Activated naive CD4-positive, alpha-beta T cell treated with anti-CD3 and anti-CD28 coated beads for 36 hours (primary cell): ENCODE measurements at regions not wholly inside any gene's neighbourhood (a gene's known extent, or its start where the extent isn't known, plus 50 kb on each side); places are given as distances from the start of the nearest gene placed in this dataset.
"Not testable (repeated sequence)": the region's sequence is repeated elsewhere in the genome, so short reads cannot be mapped to it uniquely, and the experiment has no call there.

Experiments used
- CTCF ChIA-PET: fragments of 350-600 bp; sonication (Branson Sonifier 250); formaldehyde crosslinking; loops from one replicate; lab custom pipeline; 2021; ENCODE audit warnings: antibody characterized with exemption; lab: Charles Lee
- DNase-seq: peaks from one replicate; pipeline ENCODE4 v3.0.0-alpha.2; 2020
- H3K27ac Mint-ChIP-seq: one replicate; pipeline ENCODE4 v1.8.0; 2021; ENCODE audit warnings: mild to moderate bottlenecking, mixed read lengths
- H3K27me3 Mint-ChIP-seq: one replicate; pipeline ENCODE4 v1.8.0; 2021; ENCODE audit warnings: low read depth, mixed read lengths
- H3K36me3 Mint-ChIP-seq: one replicate; pipeline ENCODE4 v1.8.0; 2021; ENCODE audit warnings: low read depth, mixed read lengths
- H3K4me1 Mint-ChIP-seq: one replicate; pipeline ENCODE4 v1.8.0; 2021; ENCODE audit warnings: low read depth, mixed read lengths
- H3K4me3 Mint-ChIP-seq: one replicate; pipeline ENCODE4 v1.8.0; 2021; ENCODE audit warnings: mild to moderate bottlenecking, moderate library complexity, mixed read lengths
- H3K9me3 Mint-ChIP-seq: one replicate; pipeline ENCODE4 v1.8.0; 2021; ENCODE audit warnings: mixed read lengths
- intact Hi-C: fragments of 100-400 bp; cut with micrococcal nuclease; formaldehyde crosslinking; loops from one replicate; pipeline ENCODE4 v1.15.1; 2023

- H3K4me3 Mint-ChIP-seq, result no peak overlapping the region
- no peak overlapping the region for H3K27ac Mint-ChIP-seq
- no peaks in the 10 kb centered on the region for H3K4me1 Mint-ChIP-seq
Observed at GRCh38 chr3:176351408-176351807, 845.9 kb downstream of the TBL1XR1 start.

DNA sequence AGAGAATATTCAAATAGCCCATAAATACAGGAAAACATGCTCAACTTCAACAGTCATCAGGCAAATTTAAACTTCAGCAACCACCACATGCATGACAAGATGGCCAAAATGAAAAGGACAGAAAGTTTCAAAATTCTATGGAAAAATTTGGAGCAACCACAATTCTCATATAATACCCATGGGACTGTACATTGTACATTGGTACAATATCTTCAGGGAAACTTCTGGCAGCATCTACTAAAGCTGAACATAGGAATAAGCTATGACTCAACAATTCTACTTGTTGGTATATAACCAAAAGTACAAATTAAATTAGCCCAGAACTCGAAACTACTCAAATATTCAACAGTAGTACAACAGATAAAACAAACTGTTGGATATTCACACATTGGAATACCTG, 847.6 kb downstream of the TBL1XR1 start:
- Mint-ChIP-seq H3K9me3 (peaks cover 11% of the 10 kb centered on the region), H3K27me3 (no peaks in the 10 kb centered on the region), H3K4me1 (no peaks in the 10 kb centered on the region), H3K36me3 (no peaks in the 10 kb centered on the region), H3K4me3 (no peak overlapping the region), H3K27ac (no peak overlapping the region)
- intact Hi-C loops, result no loop called here
- CTCF ChIA-PET, result no interaction called here
- DNase-seq, result no peak

More at GRCh38 chr3:176351408-176351807, 845.9 kb downstream of the TBL1XR1 start:
- CTCF ChIA-PET, result no interaction called here
- no peak for DNase-seq
- intact Hi-C loops, result no loop called here
- no peaks in the 10 kb centered on the region for H3K36me3 Mint-ChIP-seq
- H3K27me3 Mint-ChIP-seq, result no peaks in the 10 kb centered on the region
- peaks cover 8% of the 10 kb centered on the region for H3K9me3 Mint-ChIP-seq

DNA sequence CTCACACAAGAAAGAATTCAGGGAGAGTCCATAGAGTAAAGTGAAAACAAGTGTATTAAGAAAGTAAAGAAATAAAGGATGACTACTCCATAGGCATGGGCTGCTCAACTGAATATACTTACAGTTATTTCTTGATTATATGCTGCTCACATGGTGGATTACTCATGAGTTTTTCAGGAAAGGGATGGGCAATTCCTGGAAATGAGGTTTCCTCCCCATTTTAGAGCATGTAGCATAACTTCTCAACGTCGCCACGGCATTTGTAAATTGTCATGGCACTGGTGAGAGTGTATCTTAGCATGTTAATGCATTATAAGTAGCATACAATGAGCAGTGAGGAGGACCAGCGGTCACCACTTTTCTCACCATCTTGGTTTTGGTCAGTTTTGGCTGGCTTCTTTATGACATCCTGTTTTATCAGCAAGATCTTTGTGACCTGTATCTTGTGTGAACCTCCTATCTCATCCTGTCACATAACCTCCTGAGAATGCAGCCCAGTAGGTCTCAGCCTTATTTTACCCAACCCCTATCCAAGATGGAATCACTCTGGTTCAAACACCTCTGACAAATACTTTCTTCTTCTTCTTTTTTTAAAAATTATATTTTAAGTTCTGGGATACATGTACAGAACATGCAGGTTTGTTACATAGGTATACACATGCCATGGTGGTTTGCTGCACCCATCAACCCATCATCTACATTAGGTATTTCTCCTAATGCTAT, 849.7 kb downstream of the TBL1XR1 start:
- Mint-ChIP-seq H3K4me1 (no peaks in the 10 kb centered on the region), H3K27ac (no peak overlapping the region), H3K4me3 (no peak overlapping the region), H3K27me3 (no peaks in the 10 kb centered on the region), H3K36me3 (no peaks in the 10 kb centered on the region), H3K9me3 (peaks cover 10% of the 10 kb centered on the region)
- CTCF ChIA-PET, result no interaction called here
- DNase-seq, result no peak
- intact Hi-C loops, result no loop called here

- Mint-ChIP-seq H3K9me3 (peaks cover 3% of the 10 kb centered on the region), H3K4me1 (no peaks in the 10 kb centered on the region), H3K27me3 (no peaks in the 10 kb centered on the region), H3K36me3 (no peaks in the 10 kb centered on the region), H3K4me3 (no peak overlapping the region), H3K27ac (no peak overlapping the region)
- CTCF ChIA-PET, result no interaction called here
- intact Hi-C loops, result no loop called here
- no peak for DNase-seq
Observed at GRCh38 chr3:176341963-176342362, 855.3 kb downstream of the TBL1XR1 start.

DNA sequence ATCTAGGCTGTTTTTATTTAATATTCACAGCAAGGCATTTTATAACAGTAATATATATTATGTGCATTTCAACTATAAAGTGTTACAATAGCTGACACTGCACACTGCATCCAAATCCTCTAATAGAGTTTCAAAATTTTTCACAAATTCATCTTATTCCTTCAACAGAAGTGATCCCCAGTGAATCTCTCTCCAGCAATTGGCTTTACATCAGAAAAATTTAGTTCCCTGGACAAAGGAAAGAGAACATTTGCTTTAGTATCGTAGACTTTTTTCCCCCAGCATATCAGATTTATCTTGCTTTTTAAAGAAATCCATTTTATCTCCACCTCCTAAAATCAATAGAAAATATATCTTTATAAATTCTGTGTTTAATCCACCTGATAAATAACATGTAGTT, 868.6 kb downstream of the TBL1XR1 start:
- H3K27me3 Mint-ChIP-seq, result no peaks in the 10 kb centered on the region
- no peak for DNase-seq
- intact Hi-C loops, result no loop called here
- H3K36me3 Mint-ChIP-seq, result no peaks in the 10 kb centered on the region
- H3K27ac Mint-ChIP-seq, result no peak overlapping the region
- H3K4me3 Mint-ChIP-seq, result no peak overlapping the region
- CTCF ChIA-PET, result no interaction called here
- H3K9me3 Mint-ChIP-seq, result peaks cover 7% of the 10 kb centered on the region
- H3K4me1 Mint-ChIP-seq, result no peaks in the 10 kb centered on the region

GRCh38 chr3:176328198-176328597, 869.1 kb downstream of the TBL1XR1 start:
- CTCF ChIA-PET, result no interaction called here
- H3K4me3 Mint-ChIP-seq, result no peak overlapping the region

DNA sequence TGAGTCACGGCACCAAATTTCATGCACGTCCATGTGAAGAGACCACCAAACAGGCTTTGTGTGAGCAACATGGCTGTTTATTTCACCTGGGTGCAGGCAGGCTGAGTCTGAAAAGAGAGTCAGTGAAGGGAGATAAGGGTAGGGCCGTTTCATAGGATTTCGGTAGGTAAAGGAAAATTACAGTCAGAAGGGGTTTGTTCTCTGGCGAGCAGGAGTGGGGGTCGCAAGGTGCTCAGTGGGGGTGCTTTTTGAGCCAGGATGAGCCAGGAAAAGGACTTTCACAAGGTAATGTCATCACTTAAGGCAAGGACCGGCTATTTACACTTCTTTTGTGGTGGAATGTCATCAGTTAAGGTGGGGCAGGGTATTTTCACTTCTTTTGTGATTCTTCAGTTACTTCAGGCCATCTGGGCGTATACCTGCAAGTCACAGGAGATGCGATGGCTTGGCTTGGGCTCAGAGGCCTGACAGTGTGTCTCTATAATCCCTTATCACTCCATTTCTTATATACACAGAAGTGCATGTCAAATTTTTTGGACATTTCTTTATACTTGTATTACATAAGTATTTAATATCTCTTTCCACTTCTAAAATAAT, 870.3 kb downstream of the TBL1XR1 start:
- H3K36me3 Mint-ChIP-seq, H3K4me1 Mint-ChIP-seq, H3K27ac Mint-ChIP-seq, CTCF ChIA-PET, DNase-seq, intact Hi-C loops, H3K27me3 Mint-ChIP-seq, H3K4me3 Mint-ChIP-seq: not testable (repeated sequence)
- peaks cover 12% of the 10 kb centered on the region for H3K9me3 Mint-ChIP-seq

More at GRCh38 chr3:176328198-176328597, 869.1 kb downstream of the TBL1XR1 start:
- Mint-ChIP-seq H3K27ac (no peak overlapping the region), H3K27me3 (no peaks in the 10 kb centered on the region), H3K4me1 (no peaks in the 10 kb centered on the region), H3K36me3 (no peaks in the 10 kb centered on the region), H3K9me3 (peaks cover 9% of the 10 kb centered on the region)
- DNase-seq, result no peak
- intact Hi-C loops, result no loop called here

- H3K36me3 Mint-ChIP-seq, CTCF ChIA-PET, H3K4me1 Mint-ChIP-seq, H3K4me3 Mint-ChIP-seq, H3K27me3 Mint-ChIP-seq, H3K27ac Mint-ChIP-seq, DNase-seq, intact Hi-C loops: not testable (repeated sequence)
- H3K9me3 Mint-ChIP-seq, result peaks cover 14% of the 10 kb centered on the region
Observed at GRCh38 chr3:176321532-176321931, 875.8 kb downstream of the TBL1XR1 start.

- CTCF ChIA-PET, result no interaction called here
- Mint-ChIP-seq H3K27ac (no peak overlapping the region), H3K36me3 (no peaks in the 10 kb centered on the region)
Observed at GRCh38 chr3:176321099-176321498, 876.2 kb downstream of the TBL1XR1 start.

GRCh38 chr3:176313426-176313825, 883.9 kb downstream of the TBL1XR1 start:
- H3K4me1 Mint-ChIP-seq, result no peaks in the 10 kb centered on the region
- no peaks in the 10 kb centered on the region for H3K27me3 Mint-ChIP-seq
- no peak overlapping the region for H3K27ac Mint-ChIP-seq
- intact Hi-C loops, result no loop called here
- no peak overlapping the region for H3K4me3 Mint-ChIP-seq
- H3K36me3 Mint-ChIP-seq, result no peaks in the 10 kb centered on the region
- CTCF ChIA-PET, result no interaction called here
- DNase-seq, result no peak
- no peaks in the 10 kb centered on the region for H3K9me3 Mint-ChIP-seq

More at GRCh38 chr3:176321099-176321498, 876.2 kb downstream of the TBL1XR1 start:
- no peaks in the 10 kb centered on the region for H3K4me1 Mint-ChIP-seq
- intact Hi-C loops, result no loop called here
- H3K27me3 Mint-ChIP-seq, result no peaks in the 10 kb centered on the region
- H3K4me3 Mint-ChIP-seq, result no peak overlapping the region
- peaks cover 13% of the 10 kb centered on the region for H3K9me3 Mint-ChIP-seq
- no peak for DNase-seq

DNA sequence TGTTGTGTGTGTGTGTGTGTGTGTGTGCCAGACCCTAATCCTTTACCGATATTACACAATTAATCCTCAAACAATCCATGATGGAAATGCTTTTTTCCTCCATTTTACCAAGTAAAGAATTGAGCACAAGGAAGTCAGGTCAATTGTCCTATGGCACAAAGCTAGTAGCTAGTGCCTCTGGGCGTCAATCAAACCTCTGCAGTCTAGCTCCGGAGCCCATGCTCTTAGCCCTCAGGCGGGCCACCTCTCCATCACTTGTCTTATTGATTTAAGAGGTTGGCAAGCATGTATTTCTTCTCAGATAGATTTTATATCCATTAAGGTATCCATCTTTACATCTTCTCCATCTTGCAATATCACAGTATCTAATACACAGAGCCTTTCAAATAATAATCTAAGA, 886.6 kb downstream of the TBL1XR1 start:
- Mint-ChIP-seq H3K9me3 (no peaks in the 10 kb centered on the region), H3K27ac (no peak overlapping the region), H3K4me3 (no peak overlapping the region), H3K27me3 (no peaks in the 10 kb centered on the region), H3K36me3 (no peaks in the 10 kb centered on the region), H3K4me1 (no peaks in the 10 kb centered on the region)
- DNase-seq, result no peak
- intact Hi-C loops, result no loop called here
- CTCF ChIA-PET, result no interaction called here

GRCh38 chr3:176302271-176302670, 895.0 kb downstream of the TBL1XR1 start:
- Mint-ChIP-seq H3K36me3 (no peaks in the 10 kb centered on the region), H3K27ac (no peak overlapping the region), H3K9me3 (peaks cover 2% of the 10 kb centered on the region), H3K27me3 (no peaks in the 10 kb centered on the region), H3K4me3 (no peak overlapping the region), H3K4me1 (no peaks in the 10 kb centered on the region)
- intact Hi-C loops, result no loop called here
- CTCF ChIA-PET, result interaction anchor here (0.7 kb wide), 1 partner anchor 79 kb away, joined by 3 read pairs; no protein-coding TSS in a partner anchor
- DNase-seq, result no peak

- peaks cover 4% of the 10 kb centered on the region for H3K9me3 Mint-ChIP-seq
- no peaks in the 10 kb centered on the region for H3K27me3 Mint-ChIP-seq
- CTCF ChIA-PET, result no interaction called here
- intact Hi-C loops, result no loop called here
- DNase-seq, result no peak
- no peak overlapping the region for H3K4me3 Mint-ChIP-seq
- no peak overlapping the region for H3K27ac Mint-ChIP-seq
- H3K36me3 Mint-ChIP-seq, result no peaks in the 10 kb centered on the region
- no peaks in the 10 kb centered on the region for H3K4me1 Mint-ChIP-seq
Observed at GRCh38 chr3:176296066-176296597, 901.1 kb downstream of the TBL1XR1 start.
